Right cardiac atrium (tissue), 5 donors: ENCODE measurements at regions not wholly inside any gene's neighbourhood (a gene's known extent, or its start where the extent isn't known, plus 50 kb on each side); places are given as distances from the start of the nearest gene placed in this dataset.
"Not testable (repeated sequence)": the region's sequence is repeated elsewhere in the genome, so short reads cannot be mapped to it uniquely, and the experiment has no call there.

Source experiments
- ATAC-seq, 2 donors: fragments of 200-7000 bp; cut with Tn5 transposase; one replicate each; pipeline versions ENCODE4 v1.8.0 to v1.9.1; 2020; ENCODE audit warnings: moderate library complexity in 2 of 2, mild to moderate bottlenecking in 1 of 2
- DNase-seq, 3 donors: peaks; one replicate each; pipeline ENCODE4 v3.0.0-alpha.2; 2020
- H3K27ac ChIP-seq: one replicate; pipeline ENCODE4 v1.5.1; 2013; ENCODE audit warnings: mild to moderate bottlenecking, low read length, control low read depth, moderate library complexity
- H3K27me3 ChIP-seq: one replicate; pipeline ENCODE4 v1.6.1; 2013; ENCODE audit not compliant: control insufficient read depth, insufficient read depth
- H3K4me1 ChIP-seq: one replicate; pipeline ENCODE4 v1.6.1; 2013; ENCODE audit warnings: low read length; ENCODE audit not compliant: control insufficient read depth, insufficient read depth
- H3K4me3 ChIP-seq: one replicate; pipeline ENCODE4 v1.5.1; 2013; ENCODE audit warnings: low read length, control low read depth
- H3K9me3 ChIP-seq: one replicate; pipeline ENCODE4 v1.6.1; 2013; ENCODE audit warnings: low read length; ENCODE audit not compliant: control insufficient read depth
- WGBS: extraction: QIAGEN DNeasy Blood & Tissue Kit; methylation state at CpG from one replicate; pipeline ENCODE4 v1.1.7; 2013; 5-methylcytosine and 5-hydroxymethylcytosine counted together
- intact Hi-C, 4 donors: fragments of 100-400 bp; cut with DNase I; formaldehyde crosslinking; loops; one replicate each; pipeline versions ENCODE4 v1.11.0 to v1.14.0; 2022 to 2023
- donor health status: healthy with polysubstance abuse.
- donor health status: DM: no; HTN: yes; CAD: no.
- donor health status: DM: no; HTN: no; CAD: no.
- donor health status: DM: no; HTN: yes; CAD: no; lungs with severe emphysema.
- donor health status: DM: yes; HTN: yes; CAD: no.

GRCh38 chr14:28301179-28301578 lies 465.4 kb upstream of the FOXG1 start:
- Histone ChIP-seq H3K27me3 (no peaks in the 10 kb centered on the region), H3K4me1 (no peaks in the 10 kb centered on the region), H3K9me3 (no peaks in the 10 kb centered on the region), H3K27ac (no peak overlapping the region), H3K4me3 (no peak overlapping the region)
- intact Hi-C loops: no loop called here
- ATAC-seq (no peak), DNase-seq (no peak)
- WGBS: 91% methylated on average over 4 of the region's 4 CpGs

GRCh38 chr14:28303248-28303647 lies 463.3 kb upstream of the FOXG1 start:
- Histone ChIP-seq H3K27me3 (no peaks in the 10 kb centered on the region), H3K9me3 (no peaks in the 10 kb centered on the region), H3K4me1 (no peaks in the 10 kb centered on the region), H3K27ac (no peak overlapping the region), H3K4me3 (no peak overlapping the region)
- 49% methylated on average over 1 of the region's 1 CpG for WGBS
- intact Hi-C loops: no loop called here
- DNase-seq (no peak), ATAC-seq (no peak)

DNA sequence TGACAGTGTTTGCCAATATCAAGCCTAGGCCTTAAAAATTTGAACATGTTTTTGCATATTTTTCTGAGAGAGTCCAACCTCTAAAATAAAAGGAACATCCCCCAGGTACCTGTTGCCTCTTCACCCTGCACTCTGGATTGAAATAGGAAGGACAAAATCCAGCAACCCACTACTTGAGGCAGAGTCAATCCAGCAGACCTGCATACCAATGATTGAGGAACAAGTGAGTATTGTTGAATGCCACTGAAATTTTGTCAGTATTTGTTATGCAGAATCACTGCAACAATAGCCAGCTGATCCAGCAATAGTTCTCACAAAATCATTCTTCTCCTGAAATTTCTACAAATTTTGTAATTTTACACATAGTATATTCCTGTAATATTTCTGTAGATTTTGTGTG lies 460.6 kb upstream of the FOXG1 start:
- DNase-seq (no peak), ATAC-seq (no peak)
- H3K4me3 ChIP-seq: no peak overlapping the region
- H3K27ac ChIP-seq: no peak overlapping the region
- intact Hi-C loops: no loop called here
- no peaks in the 10 kb centered on the region for H3K27me3 ChIP-seq
- no peaks in the 10 kb centered on the region for H3K4me1 ChIP-seq
- no peaks in the 10 kb centered on the region for H3K9me3 ChIP-seq

- 57% methylated on average over 1 of the region's 1 CpG for WGBS
- intact Hi-C loops: no loop called here
- Histone ChIP-seq H3K27ac (no peak overlapping the region), H3K9me3 (no peaks in the 10 kb centered on the region), H3K27me3 (no peaks in the 10 kb centered on the region), H3K4me3 (no peak overlapping the region), H3K4me1 (no peaks in the 10 kb centered on the region)
- ATAC-seq (no peak), DNase-seq (no peak)
These were observed 459.1 kb upstream of the FOXG1 start for GRCh38 chr14:28307506-28307905.

DNA sequence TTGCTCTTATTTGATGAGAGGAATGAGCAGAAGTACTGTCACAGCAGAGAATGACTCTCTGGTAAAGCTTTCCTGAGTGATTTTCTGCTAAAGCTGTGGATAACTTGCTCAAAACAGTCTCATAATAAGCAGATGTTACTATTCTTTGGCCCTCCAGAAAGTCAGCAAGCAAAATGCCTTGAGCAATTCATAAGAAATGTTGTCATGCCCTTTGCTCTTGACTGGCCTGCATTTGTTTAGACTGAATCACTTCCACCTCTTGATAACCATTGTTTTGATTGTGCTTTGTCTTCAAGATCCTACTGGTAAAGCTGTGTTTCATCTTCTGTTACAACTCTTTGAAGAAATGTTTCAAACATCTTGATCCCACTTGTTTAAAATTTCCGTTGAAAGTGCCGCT lies 457.9 kb upstream of the FOXG1 start:
- intact Hi-C loops: no loop called here
- Histone ChIP-seq H3K27me3 (no peaks in the 10 kb centered on the region), H3K4me3 (no peak overlapping the region), H3K4me1 (no peaks in the 10 kb centered on the region), H3K27ac (no peak overlapping the region), H3K9me3 (no peaks in the 10 kb centered on the region)
- 71% methylated on average over 2 of the region's 2 CpGs for WGBS
- ATAC-seq (no peak), DNase-seq (no peak)

GRCh38 chr14:28317890-28318675 lies 448.5 kb upstream of the FOXG1 start:
- H3K4me1 ChIP-seq, DNase-seq, H3K4me3 ChIP-seq, ATAC-seq, H3K9me3 ChIP-seq, H3K27me3 ChIP-seq, intact Hi-C loops, H3K27ac ChIP-seq: not testable (repeated sequence)
- 89% methylated on average over 32 of the region's 32 CpGs for WGBS

DNA sequence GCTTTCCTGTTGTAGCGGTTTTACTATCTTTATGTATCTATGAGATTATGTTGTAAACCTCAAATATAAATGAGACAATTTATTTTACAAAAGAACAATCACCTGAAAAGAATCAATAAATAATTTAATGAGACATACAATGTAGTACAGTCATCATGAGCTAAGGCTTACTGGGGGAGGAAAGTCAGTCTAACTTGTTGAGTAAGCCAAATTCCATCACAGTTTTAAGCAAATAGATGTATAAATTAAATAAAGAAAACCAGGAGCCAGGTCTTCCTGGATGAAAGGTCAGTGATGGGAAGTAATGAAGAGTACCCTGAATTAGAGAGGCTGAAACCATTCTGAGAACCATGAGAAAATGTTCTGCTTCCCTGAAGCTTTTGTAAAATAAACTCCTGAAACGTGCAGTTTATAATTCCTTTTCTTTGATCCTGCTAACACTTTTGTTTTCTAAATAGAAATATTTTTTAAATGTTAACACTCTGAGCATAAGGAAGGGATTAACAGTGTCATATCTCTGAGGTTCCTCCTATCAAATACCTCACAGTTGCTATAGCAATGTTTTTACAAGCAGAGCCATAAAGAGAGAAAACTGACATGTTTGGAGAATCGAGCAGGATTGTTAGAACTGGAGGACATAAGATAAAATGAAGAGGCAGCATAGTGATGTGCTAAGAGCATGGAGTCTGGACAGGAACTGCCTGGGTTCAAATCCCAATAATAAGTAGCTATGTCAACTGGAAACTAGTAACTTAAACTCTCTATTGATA lies 444.9 kb upstream of the FOXG1 start:
- no peak for DNase-seq
- intact Hi-C loops: no loop called here

GRCh38 chr14:28323366-28323765 lies 443.2 kb upstream of the FOXG1 start:
- DNase-seq: no peak
- intact Hi-C loops: no loop called here
- H3K4me3 ChIP-seq: no peak overlapping the region
- WGBS: 59% methylated on average over 4 of the region's 4 CpGs
- H3K27me3 ChIP-seq: no peaks in the 10 kb centered on the region
- no peak overlapping the region for H3K27ac ChIP-seq
- no peak for ATAC-seq
- no peaks in the 10 kb centered on the region for H3K4me1 ChIP-seq
- H3K9me3 ChIP-seq: no peaks in the 10 kb centered on the region

More for the DNA sequence above, 444.9 kb upstream of the FOXG1 start:
- Histone ChIP-seq H3K9me3 (no peaks in the 10 kb centered on the region), H3K4me3 (no peak overlapping the region), H3K27me3 (no peaks in the 10 kb centered on the region), H3K4me1 (no peaks in the 10 kb centered on the region), H3K27ac (no peak overlapping the region)
- 31% methylated on average over 3 of the region's 3 CpGs for WGBS
- ATAC-seq: no peak

DNA sequence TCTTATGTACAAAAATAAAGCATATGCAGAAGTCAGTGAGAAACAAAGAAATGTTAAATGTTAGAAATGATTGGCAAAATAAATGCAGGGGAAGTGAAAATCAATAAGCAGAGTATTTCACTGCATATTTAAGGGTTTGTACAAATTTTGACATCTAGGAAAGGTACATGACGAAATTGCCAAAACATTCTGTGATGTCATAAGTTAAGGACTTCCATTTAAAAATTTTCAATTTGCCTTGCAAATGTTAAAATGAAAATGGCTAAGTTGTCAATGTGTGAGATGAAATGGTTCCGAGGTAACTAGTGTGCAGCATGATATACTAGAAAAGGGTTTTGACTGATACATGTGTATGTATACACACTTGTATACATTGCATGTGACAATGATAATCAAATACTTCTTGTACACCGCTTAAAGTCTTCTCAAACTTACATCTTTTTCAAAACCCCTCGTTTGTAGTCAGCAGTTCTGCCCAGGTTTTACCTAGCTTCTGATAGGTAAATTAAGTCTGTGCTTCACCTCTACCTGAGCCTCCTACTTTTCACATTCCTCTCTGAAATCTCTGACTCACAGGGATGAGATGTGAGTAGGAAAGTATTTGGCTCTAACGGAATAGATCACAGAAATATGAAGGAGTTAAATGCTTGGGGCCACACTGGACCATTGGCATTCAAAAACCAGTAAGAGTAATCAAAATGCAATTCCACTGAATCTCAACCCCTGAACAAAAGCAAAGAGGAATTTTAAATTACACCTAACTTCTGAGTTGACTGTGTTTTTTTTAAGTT lies 442.4 kb upstream of the FOXG1 start:
- Histone ChIP-seq H3K27me3 (no peaks in the 10 kb centered on the region), H3K4me1 (no peaks in the 10 kb centered on the region), H3K4me3 (no peak overlapping the region), H3K27ac (no peak overlapping the region), H3K9me3 (no peaks in the 10 kb centered on the region)
- no peak for DNase-seq
- ATAC-seq: no peak
- WGBS: 61% methylated on average over 5 of the region's 5 CpGs
- intact Hi-C loops: no loop called here

GRCh38 chr14:28340816-28341215 lies 425.8 kb upstream of the FOXG1 start:
- Histone ChIP-seq H3K27me3 (no peaks in the 10 kb centered on the region), H3K4me1 (no peaks in the 10 kb centered on the region), H3K27ac (no peak overlapping the region), H3K9me3 (no peaks in the 10 kb centered on the region), H3K4me3 (no peak overlapping the region)
- DNase-seq: no peak
- intact Hi-C loops: no loop called here
- no peak for ATAC-seq

GRCh38 chr14:28344381-28344780 lies 422.2 kb upstream of the FOXG1 start:
- intact Hi-C loops: no loop called here
- no peak for DNase-seq
- H3K27ac ChIP-seq: no peak overlapping the region
- ATAC-seq: no peak
- H3K4me3 ChIP-seq: no peak overlapping the region
- no peaks in the 10 kb centered on the region for H3K27me3 ChIP-seq
- no peaks in the 10 kb centered on the region for H3K4me1 ChIP-seq
- no peaks in the 10 kb centered on the region for H3K9me3 ChIP-seq
